ENCODE measurements at regions not wholly inside any gene's neighbourhood (a gene's known extent, or its start where the extent isn't known, plus 50 kb on each side); places are given as distances from the start of the nearest gene placed in this dataset.

DNA sequence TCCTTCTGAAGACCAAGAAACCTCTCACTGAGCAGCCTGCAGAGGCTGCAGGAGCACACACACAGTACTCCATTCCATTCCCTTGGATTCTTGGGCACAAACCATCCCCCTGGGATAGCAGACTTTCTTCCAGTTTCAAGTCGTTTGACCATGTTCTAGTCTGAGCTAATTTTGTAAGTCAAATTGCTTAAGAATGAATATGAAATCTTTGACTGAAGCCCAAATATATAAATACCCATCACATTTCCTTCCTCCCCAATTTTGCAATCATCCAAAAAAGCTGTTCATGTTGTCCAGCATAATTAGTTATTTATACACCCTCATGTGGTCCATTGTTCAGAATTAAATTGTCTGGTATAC lies 231.2 kb upstream of the TPRG1 start:
- DNase-seq = no peak

GRCh38 chr3:188941103-188941502 lies 230.7 kb upstream of the TPRG1 start:
- no peak for DNase-seq

DNA sequence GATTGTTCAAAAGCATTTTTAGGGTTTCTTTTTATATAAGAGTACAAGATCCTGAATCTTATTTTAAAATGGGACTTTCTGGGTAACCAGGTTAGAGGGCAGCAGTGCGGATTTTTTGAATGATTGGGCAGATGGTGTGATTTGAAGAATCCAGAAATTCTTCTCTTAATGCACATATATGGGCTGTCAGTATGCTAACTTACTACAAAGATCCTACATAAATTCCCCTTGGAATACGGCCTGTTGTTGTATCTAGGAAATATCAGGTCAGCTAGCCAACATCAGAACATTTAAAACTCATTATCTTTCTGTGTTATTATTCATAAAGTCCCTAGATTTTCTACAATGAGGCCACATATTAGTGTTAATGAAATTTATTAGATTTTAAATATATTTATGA lies 229.6 kb upstream of the TPRG1 start:
- DNase-seq = no peak

GRCh38 chr3:188943591-188943990 lies 228.2 kb upstream of the TPRG1 start:
- DNase-seq = no peak

DNA sequence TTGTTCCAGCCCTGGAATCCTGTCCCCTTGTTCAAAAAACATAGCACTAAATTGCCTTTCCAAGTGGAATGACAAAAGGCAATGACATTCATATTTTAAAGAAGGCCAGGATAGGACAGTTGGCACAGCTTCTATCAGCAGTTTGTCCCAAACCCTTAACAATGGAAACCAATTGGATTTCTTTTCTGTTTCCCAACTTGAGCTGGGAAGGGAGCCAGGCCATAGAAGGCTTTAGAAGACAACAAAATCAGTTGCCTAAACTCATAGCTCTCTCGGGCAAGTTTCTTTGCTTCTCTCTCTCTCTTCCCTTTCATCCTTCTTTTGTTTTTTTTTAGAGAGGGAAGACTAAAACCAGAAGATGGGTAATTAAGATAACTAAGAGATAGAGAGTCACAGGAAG lies 227.7 kb upstream of the TPRG1 start:
- no peak for DNase-seq

DNA sequence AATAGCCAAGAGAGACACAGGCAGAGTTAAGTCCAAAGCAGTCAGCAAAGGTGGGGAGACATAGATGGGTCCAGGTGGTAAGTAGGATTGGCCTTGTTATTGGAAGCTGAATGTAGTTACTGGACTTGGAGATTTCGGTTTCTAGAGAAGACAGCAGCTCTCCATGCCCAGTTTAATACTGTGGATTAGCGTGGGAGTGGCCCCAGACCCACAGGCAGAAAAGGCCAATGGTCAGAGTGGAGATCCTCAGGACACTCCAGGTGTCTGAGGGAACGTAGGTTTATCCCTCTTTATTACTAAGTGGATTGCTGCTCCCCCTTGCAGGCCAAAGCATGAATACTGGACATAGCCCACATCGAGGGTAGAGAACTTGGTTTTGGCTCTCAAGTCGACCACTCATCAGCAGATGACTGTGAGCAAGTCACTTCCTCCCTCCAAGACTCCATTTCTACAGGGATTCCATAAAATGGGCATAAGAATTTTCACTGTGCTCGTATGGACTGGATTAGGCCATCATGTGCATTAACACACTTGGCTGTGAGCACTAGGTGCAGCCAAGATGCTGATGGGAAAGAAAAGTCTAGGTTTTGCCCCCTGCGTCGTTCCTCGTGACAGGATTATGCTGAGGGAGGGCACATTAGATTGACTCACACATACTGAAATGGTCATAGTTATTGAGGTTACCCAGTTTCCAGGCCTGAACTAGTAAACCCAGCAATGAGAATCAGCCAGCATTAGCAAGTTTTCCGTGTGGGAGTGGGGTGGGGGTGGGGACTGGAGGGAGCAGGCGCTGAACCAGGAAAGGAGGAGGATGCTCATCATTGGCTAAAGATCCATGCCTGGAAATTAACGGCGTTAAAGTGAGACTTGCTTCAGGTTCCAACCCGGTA lies 225.2 kb upstream of the TPRG1 start:
- peak in 1 of 3 donors; percentile 61 for DNase-seq

DNA sequence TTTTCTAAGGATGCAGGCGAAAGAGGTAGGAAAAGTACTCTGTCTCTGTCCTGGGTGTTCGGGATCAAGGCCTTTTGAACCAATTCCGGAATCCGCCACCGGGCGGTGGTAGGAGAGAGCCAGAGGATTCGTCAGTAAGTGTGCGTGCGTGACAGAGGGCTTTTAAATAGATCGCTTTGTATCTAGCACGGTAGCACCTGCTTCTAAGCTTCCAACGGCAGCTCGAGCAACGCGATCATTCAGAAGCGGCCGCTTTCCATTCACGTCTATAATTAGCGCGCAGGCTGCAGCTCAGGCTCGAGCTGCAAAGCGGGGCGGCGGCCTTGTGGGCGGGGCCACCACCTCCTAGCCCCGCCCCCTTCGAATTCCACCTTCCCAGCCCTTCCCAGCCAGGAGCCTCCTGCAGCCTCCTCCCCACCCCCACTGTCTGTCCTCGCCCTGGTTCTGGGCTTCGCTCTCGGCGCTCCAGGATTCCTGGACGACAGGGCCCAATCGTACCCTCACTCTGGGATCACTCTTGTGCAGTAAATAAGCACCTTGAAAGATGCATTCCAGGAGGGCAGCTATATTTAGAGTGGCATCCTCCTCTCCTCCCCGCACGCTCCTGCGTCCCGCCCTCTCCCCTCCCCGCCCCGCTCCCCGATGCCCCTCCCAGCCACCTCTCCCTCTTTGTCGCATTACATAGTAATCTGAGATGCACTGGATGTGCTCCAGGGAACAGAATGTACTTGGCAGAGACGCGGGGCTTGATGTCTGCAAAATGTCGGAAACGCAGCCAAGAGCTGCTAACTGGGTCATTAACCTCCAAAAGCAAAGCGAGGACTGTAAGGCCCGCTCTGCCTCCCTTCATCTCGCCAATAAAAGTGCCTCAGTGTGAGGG lies 224.1 kb upstream of the TPRG1 start:
- DNase-seq = peak; percentile 98

GRCh38 chr3:188948281-188948996 lies 223.3 kb upstream of the TPRG1 start:
- peak; percentile 50 to 81 (median 74) for DNase-seq

GRCh38 chr3:188948997-188949389 lies 222.8 kb upstream of the TPRG1 start:
- DNase-seq = no peak

DNA sequence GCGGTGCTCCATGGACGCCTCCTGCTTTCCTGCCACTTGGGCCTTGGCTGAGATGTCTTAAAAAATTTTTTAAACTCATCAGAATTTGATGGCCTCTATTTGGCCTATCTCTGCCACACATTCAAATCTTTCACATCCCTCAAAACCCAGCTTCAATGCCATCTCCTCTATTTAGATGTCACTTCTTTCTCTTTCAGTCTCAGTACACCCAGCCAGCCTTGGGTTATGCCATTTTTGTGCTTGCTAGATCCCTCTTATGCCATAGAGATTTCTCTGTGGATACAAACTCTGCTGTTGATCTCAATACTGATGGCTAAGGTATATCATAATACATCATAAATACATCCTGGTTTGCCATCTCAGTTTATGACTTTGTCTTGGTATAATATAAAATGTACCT lies 222.3 kb upstream of the TPRG1 start:
- DNase-seq = no peak

DNA sequence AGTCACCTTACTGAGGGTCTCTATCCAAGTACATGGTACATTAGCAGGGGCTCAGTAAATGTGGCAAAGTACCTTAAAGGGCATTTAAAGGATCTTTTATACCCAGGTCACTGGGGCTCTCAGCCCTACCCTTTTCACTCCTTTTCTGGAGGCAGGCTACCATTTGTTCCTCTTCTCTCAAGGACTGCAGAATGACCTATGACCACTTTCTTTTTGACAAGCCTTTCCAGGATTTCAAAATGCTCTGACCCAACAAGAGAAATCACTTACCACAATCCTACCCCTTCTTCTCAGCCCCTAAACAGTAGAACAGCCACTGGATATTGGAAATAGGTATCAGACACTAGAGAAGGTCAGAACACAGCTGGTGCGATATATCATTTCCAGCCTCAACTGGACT lies 221.8 kb upstream of the TPRG1 start:
- no peak for DNase-seq

DNA sequence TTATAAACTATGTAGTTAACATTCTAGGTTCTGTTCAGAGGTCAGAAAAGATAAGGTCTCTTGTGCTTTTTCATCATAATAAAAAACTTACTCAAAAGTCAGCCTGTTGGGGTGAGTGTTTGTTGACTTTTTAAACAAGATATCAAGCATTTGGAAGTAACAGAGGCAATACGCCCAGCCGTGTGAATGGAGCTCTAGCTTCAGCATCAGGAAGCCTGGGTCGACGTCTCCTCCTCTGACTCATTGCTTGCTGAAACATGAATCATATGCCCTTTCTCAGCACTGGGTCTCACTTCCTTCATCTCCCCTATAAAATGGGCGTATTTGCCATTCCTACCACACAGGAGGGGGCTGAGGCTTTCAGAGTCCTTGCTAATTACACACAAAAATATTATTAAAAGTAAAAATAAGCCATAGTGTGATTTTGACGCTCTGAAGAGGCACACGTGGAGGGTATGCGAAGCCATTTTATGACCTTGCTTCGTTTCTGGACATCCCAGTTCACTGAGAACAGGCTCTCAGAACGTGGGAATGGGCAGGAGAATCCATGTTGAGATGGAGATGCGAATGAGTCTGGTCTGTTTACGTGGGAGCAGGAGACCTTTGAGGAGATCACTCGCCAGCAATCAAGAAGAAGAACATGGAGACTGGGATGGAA lies 220.8 kb upstream of the TPRG1 start:
- DNase-seq = peak in 1 of 3 donors; percentile 84

- DNase-seq = no peak
Measured at GRCh38 chr3:188951734-188952133, 220.0 kb upstream of the TPRG1 start.

GRCh38 chr3:188954590-188955208 lies 217.1 kb upstream of the TPRG1 start:
- DNase-seq = peak; percentile 87 to 91 (median 90)

DNA sequence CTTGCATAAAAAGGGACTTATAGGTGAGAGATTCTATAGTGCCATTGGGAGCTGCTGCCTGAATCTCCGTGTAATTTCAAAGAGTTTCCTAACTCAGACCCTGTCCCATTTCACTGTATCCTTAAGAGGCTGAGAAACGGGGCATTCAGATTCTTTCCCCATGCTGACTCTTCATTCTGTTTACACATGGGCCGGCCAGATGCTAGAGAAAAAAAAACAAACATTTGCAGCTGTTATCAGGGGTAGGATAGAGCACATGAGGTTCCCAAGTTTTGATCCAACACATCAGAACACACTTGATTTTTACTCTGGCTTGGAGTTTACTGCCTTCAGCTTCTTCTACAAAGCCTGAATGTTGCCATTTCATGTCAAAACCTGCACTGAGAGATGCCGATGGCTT lies 215.9 kb upstream of the TPRG1 start:
- no peak for DNase-seq

DNA sequence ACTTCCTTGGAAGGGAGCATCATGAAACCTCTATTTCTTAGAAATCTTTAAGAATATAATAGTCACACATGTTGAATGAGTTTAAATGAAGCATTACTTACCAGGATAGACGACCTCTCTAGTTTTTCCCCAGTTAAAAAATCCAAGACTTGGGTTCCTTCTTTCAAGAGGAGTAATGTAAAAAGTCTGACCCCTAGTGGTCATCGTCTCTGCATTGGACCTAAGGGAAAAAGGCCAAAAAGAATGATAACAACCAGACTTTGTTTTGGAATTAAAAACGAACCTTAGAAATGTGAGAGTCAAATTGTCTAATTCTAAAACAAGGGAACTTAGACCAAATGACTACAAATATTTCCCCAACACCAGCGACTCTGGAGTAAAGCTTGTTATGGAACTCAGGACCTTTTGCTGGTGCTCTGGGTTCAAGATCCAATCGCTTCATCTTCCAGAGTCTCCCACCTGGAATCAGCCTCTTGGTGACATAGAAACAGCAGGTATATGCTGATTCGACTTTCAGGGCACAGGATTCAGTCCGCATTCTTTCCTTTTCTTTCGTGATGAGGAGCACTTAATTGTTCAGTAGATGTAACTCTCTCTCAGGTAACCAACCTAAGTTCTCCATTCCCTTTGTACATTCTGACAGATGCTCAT lies 214.8 kb upstream of the TPRG1 start:
- peak in 1 of 3 donors; percentile 74 for DNase-seq

DNA sequence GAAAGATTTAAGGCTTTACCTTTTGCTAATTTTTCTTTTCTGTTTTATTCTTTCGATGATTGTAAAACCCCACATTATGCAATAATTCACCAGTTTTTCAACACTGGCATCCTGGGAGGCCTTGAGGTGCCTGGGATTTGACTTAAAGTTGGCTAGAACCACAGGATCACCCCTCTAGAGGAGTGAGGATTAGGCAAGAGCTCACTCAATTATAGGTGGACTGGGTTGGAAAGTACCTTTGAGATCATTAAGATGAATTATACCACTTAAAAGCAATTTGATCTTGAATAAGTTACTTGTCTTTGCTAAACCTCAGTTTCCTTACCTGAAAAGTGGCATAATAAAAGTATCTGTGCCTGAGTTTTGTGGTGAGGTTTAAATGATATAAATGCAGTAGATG lies 212.8 kb upstream of the TPRG1 start:
- no peak for DNase-seq

- peak in 1 of 3 donors; percentile 69 for DNase-seq
Measured at GRCh38 chr3:188962253-188963247, 209.2 kb upstream of the TPRG1 start.

DNA sequence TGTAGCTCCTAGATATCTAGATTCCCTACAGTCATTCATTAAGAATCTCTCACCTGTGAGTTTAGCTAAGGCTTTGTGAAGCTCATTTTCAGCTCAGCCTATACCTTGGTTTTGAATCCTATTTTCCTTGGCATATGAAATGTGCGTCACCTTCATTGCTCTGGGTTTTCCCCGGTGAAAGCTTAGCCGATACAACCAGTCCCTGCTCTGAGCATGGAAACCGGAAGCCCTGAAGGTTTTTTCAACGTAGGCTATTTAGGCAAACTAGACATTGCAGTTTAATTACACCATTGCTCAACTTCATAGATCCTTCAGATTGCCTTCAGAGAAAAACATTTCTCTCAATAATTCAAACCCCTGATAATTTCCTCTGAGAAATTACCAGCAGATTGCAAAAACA lies 206.8 kb upstream of the TPRG1 start:
- DNase-seq = no peak

Measured in muscle of back (tissue), 3 donors.